ENCODE measurements at regions not wholly inside any gene's neighbourhood (a gene's known extent, or its start where the extent isn't known, plus 50 kb on each side); places are given as distances from the start of the nearest gene placed in this dataset.

DNA sequence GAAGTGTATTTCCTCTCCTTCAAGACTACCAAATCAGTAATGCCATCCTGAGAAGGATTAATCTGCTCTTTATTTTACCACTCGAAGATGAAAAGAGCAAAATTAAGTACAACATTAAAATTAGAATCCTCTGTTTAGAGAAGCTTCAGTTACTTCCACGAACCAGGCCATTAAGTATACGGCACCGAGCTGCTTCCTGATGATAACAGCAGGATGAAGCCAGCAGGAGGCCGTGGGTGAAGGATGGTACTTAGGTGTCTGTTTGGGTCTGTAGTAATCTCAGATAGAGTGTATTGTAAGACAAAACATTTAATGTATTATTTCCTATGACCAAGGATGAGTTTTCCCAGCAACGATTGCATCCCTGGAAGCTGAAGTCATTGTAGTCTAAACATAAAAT is 362.8 kb downstream of the SFMBT2 start:
- no peak overlapping the region for H3K4me3 ChIP-seq
- TF ChIP-seq, protein P1, sequence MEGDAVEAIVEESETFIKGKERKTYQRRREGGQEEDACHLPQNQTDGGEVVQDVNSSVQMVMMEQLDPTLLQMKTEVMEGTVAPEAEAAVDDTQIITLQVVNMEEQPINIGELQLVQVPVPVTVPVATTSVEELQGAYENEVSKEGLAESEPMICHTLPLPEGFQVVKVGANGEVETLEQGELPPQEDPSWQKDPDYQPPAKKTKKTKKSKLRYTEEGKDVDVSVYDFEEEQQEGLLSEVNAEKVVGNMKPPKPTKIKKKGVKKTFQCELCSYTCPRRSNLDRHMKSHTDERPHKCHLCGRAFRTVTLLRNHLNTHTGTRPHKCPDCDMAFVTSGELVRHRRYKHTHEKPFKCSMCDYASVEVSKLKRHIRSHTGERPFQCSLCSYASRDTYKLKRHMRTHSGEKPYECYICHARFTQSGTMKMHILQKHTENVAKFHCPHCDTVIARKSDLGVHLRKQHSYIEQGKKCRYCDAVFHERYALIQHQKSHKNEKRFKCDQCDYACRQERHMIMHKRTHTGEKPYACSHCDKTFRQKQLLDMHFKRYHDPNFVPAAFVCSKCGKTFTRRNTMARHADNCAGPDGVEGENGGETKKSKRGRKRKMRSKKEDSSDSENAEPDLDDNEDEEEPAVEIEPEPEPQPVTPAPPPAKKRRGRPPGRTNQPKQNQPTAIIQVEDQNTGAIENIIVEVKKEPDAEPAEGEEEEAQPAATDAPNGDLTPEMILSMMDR (IDR thresholded peaks at IDR 0.05): no peak
- TF ChIP-seq POLR2AphosphoS5 (IDR thresholded peaks at IDR 0.05; ENCODE audit: insufficient read depth in 1 of 2, low read depth in 1 of 2): no peak
- TF ChIP-seq POLR2A (IDR thresholded peaks at IDR 0.05): no peak
- intact Hi-C loops (cut with DNase I): no loop called here
- H3K4me1 ChIP-seq: no peaks in the 10 kb centered on the region
- DNase-seq (ENCODE audit: extremely low spot score in 2 of 2): no peak
- H3K9me3 ChIP-seq: no peaks in the 10 kb centered on the region
- H3K27me3 ChIP-seq: no peaks in the 10 kb centered on the region
- no peaks in the 10 kb centered on the region for H3K36me3 ChIP-seq
- no peak overlapping the region for H3K27ac ChIP-seq

DNA sequence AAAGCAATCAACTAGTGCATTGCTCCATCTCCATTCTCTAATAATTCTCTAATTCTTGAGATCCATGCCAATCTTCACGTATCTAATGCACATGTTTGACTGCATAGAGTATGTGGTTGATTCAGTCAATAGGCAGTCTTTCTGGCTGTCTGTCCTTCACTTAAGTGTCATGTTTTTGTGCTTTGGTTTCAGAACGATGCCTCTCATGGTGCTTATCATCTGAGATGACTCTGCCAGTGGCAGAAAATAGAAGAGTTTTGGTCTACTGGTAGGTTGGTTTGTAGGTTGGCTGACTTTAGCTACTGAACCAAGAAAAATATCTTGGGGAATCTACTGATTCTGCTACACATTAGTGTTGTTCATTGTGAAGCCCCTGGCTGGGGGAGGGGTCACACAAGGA is 364.2 kb downstream of the SFMBT2 start:
- no peak for DNase-seq (ENCODE audit: extremely low spot score in 2 of 2)
- H3K4me3 ChIP-seq: no peak overlapping the region
- no peaks in the 10 kb centered on the region for H3K36me3 ChIP-seq
- no peaks in the 10 kb centered on the region for H3K27me3 ChIP-seq
- no peak overlapping the region for H3K27ac ChIP-seq
- H3K9me3 ChIP-seq: no peaks in the 10 kb centered on the region
- intact Hi-C loops (cut with DNase I): no loop called here
- TF ChIP-seq, protein P1 (IDR thresholded peaks at IDR 0.05): no peak
- TF ChIP-seq POLR2AphosphoS5 (IDR thresholded peaks at IDR 0.05; ENCODE audit: insufficient read depth in 1 of 2, low read depth in 1 of 2) (no peak), POLR2A (IDR thresholded peaks at IDR 0.05) (no peak)
- no peaks in the 10 kb centered on the region for H3K4me1 ChIP-seq

GRCh38 chr10:7045891-7046599 is 364.8 kb downstream of the SFMBT2 start:
- intact Hi-C loops (cut with DNase I): no loop called here
- H3K36me3 ChIP-seq: no peaks in the 10 kb centered on the region
- H3K4me1 ChIP-seq: no peaks in the 10 kb centered on the region
- DNase-seq (ENCODE audit: extremely low spot score in 2 of 2): no peak
- H3K27ac ChIP-seq: no peak overlapping the region
- H3K9me3 ChIP-seq: no peaks in the 10 kb centered on the region
- H3K27me3 ChIP-seq: no peaks in the 10 kb centered on the region
- H3K4me3 ChIP-seq: no peak overlapping the region
- TF ChIP-seq, protein P1 (IDR thresholded peaks at IDR 0.05): no peak
- TF ChIP-seq POLR2AphosphoS5 (IDR thresholded peaks at IDR 0.05; ENCODE audit: insufficient read depth in 1 of 2, low read depth in 1 of 2) (no peak), POLR2A (IDR thresholded peaks at IDR 0.05) (no peak)

GRCh38 chr10:7043055-7043653 is 367.7 kb downstream of the SFMBT2 start:
- no peaks in the 10 kb centered on the region for H3K9me3 ChIP-seq
- H3K4me3 ChIP-seq: no peak overlapping the region
- no peak for DNase-seq (ENCODE audit: extremely low spot score in 2 of 2)
- intact Hi-C loops (cut with DNase I): no loop called here
- H3K36me3 ChIP-seq: no peaks in the 10 kb centered on the region
- no peak overlapping the region for H3K27ac ChIP-seq
- no peaks in the 10 kb centered on the region for H3K4me1 ChIP-seq
- no peaks in the 10 kb centered on the region for H3K27me3 ChIP-seq
- TF ChIP-seq POLR2A (IDR thresholded peaks at IDR 0.05) (no peak), POLR2AphosphoS5 (IDR thresholded peaks at IDR 0.05; ENCODE audit: insufficient read depth in 1 of 2, low read depth in 1 of 2) (no peak)
- TF ChIP-seq, protein P1 (IDR thresholded peaks at IDR 0.05): no peak

DNA sequence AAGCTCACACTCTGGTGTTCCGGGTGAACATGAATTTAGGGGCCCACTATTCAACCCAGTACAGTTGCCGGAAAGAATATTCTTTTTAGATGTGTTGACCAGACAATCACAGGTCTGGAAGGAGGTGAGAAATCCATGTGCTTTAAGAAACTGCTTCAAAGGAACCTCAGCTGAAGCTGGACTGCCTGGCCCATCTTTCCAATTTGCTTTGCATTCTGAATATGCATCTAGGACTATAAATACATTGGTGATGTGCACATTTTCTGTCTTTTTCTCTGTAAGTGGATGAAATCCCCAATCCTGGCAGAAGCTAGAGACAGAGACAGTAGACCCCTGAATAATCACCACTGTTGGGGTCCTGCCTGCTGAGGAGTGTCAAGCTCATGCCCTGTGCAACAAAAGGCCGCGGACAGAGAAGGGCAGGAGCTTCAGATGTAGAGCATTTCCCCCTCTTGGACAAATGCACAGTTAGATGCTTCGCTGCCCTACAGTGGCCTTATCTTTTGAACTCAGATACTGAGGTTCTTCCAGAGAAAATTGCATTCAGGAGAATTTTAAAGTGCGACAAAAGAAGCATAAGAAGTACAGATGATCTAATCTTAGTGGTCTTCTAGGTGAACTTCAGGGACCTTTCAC is 368.3 kb downstream of the SFMBT2 start:
- DNase-seq (ENCODE audit: extremely low spot score in 2 of 2): no peak
- no peaks in the 10 kb centered on the region for H3K27me3 ChIP-seq
- no peaks in the 10 kb centered on the region for H3K36me3 ChIP-seq
- H3K9me3 ChIP-seq: no peaks in the 10 kb centered on the region
- TF ChIP-seq POLR2A (IDR thresholded peaks at IDR 0.05) (no peak), POLR2AphosphoS5 (IDR thresholded peaks at IDR 0.05; ENCODE audit: insufficient read depth in 1 of 2, low read depth in 1 of 2) (no peak)
- TF ChIP-seq, protein P1 (IDR thresholded peaks at IDR 0.05): no peak
- H3K4me1 ChIP-seq: no peaks in the 10 kb centered on the region
- intact Hi-C loops (cut with DNase I): no loop called here
- H3K27ac ChIP-seq: no peak overlapping the region
- H3K4me3 ChIP-seq: no peak overlapping the region

All from vagina (tissue), 2 donors.